Ovary (tissue), 3 donors: ENCODE measurements at regions not wholly inside any gene's neighbourhood (a gene's known extent, or its start where the extent isn't known, plus 50 kb on each side); places are given as distances from the start of the nearest gene placed in this dataset.

Experiments used
- POLR2A ChIP-seq: fragments of 450-650 bp; IDR thresholded peaks from one replicate; pipeline ENCODE4 v1.6.1; 2017; ENCODE audit warnings: antibody characterized with exemption, mild to moderate bottlenecking, moderate library complexity
- TF ChIP-seq, protein P1 (sequence below), 3 donors: fragments of 450-650 bp in 2 of 3; fragments of 200-600 bp in 1 of 3; IDR thresholded peaks; one replicate each; pipeline versions ENCODE4 v1.5.1 to v1.8.0; 2016 to 2022; ENCODE audit warnings: antibody characterized with exemption in 3 of 3, mild to moderate bottlenecking in 1 of 3
- donor health status: DM: no; HTN: no; CAD: no.

- TF ChIP-seq, protein P1, sequence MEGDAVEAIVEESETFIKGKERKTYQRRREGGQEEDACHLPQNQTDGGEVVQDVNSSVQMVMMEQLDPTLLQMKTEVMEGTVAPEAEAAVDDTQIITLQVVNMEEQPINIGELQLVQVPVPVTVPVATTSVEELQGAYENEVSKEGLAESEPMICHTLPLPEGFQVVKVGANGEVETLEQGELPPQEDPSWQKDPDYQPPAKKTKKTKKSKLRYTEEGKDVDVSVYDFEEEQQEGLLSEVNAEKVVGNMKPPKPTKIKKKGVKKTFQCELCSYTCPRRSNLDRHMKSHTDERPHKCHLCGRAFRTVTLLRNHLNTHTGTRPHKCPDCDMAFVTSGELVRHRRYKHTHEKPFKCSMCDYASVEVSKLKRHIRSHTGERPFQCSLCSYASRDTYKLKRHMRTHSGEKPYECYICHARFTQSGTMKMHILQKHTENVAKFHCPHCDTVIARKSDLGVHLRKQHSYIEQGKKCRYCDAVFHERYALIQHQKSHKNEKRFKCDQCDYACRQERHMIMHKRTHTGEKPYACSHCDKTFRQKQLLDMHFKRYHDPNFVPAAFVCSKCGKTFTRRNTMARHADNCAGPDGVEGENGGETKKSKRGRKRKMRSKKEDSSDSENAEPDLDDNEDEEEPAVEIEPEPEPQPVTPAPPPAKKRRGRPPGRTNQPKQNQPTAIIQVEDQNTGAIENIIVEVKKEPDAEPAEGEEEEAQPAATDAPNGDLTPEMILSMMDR (IDR thresholded peaks at IDR 0.05): no peak
- no peak for TF ChIP-seq POLR2A
Observed at GRCh38 chr12:20289520-20289919, 78.8 kb upstream of the PDE3A start.
